Right atrium auricular region (tissue), 2 donors: ENCODE measurements at regions not wholly inside any gene's neighbourhood (a gene's known extent, or its start where the extent isn't known, plus 50 kb on each side); places are given as distances from the start of the nearest gene placed in this dataset.

Experiments used
- DNase-seq: peaks from one replicate; pipeline ENCODE4 v3.0.0-alpha.2; 2019; ENCODE audit warnings: low spot score
- H3K27ac ChIP-seq, 2 donors: fragments of 200-600 bp; sonication (generic); 1 replicate in 1 of 2; 2 replicates in 1 of 2; pipeline ENCODE4 v1.5.1; 2016 to 2019
- H3K27me3 ChIP-seq, 2 donors: fragments of 200-600 bp; sonication (generic); one replicate each; pipeline versions ENCODE4 v1.5.1 to v1.6.0; 2017 to 2019
- H3K36me3 ChIP-seq: fragments of 200-600 bp; sonication (generic); one replicate; pipeline ENCODE4 v1.5.1; 2016
- H3K4me1 ChIP-seq, 2 donors: fragments of 200-600 bp; sonication (generic); one replicate each; pipeline versions ENCODE4 v1.5.1 to v1.6.0; 2017 to 2019
- H3K4me3 ChIP-seq, 2 donors: fragments of 200-600 bp; sonication (generic); 1 replicate in 1 of 2; 2 replicates in 1 of 2; pipeline ENCODE4 v1.5.1; 2017 to 2019; ENCODE audit warnings: mild to moderate bottlenecking in 1 of 2, moderate library complexity in 1 of 2
- H3K9me3 ChIP-seq, 2 donors: fragments of 200-600 bp; sonication (generic); one replicate each; pipeline ENCODE4 v1.5.1; 2019
- TF ChIP-seq, protein P1 (sequence below), 2 donors: fragments of 200-600 bp; sonication (generic); IDR thresholded peaks; one replicate each; pipeline ENCODE4 v1.5.1; 2019; ENCODE audit warnings: antibody characterized with exemption in 2 of 2

DNA sequence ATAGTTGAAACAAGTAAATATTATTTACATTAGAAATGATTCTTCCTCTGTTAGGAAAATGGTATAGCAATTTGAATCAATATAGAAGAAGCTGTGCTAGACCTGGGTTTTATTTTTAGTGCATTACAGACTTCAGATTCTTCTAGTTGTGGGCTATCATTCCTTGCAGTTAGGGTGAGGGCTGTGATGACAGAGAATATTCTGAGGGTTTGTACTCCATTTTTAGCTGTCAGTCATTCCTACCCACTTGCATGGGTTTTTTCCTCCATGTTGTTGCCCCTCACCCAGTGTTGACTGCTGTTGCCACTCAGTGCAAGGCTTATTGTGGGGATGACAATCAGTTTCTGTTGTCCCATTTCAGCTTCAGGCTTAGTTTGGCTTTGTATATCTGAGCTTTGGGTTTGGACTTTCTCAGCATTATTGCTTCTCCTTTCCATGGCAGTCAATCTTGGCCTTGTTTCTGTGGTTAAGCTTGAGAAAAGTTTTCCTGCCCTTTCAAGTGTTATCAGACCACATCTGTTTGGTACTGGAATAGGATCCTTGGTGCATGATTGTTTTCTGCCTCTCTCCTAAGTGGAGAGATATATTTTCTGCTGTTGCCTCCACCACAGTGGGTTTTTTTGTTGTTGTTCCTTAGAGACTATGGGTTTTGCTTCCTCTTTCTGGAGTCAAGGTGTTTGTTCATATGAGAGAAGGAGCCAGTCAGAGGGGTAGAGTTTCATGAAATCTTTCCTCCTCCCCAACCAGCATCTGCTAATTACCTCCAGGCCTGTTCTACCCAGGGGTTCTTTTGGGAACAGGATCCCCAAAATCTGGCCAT, 312.7 kb upstream of the CWC22 start:
- no peak for DNase-seq
- H3K36me3 ChIP-seq: no peaks in the 10 kb centered on the region
- TF ChIP-seq, protein P1, sequence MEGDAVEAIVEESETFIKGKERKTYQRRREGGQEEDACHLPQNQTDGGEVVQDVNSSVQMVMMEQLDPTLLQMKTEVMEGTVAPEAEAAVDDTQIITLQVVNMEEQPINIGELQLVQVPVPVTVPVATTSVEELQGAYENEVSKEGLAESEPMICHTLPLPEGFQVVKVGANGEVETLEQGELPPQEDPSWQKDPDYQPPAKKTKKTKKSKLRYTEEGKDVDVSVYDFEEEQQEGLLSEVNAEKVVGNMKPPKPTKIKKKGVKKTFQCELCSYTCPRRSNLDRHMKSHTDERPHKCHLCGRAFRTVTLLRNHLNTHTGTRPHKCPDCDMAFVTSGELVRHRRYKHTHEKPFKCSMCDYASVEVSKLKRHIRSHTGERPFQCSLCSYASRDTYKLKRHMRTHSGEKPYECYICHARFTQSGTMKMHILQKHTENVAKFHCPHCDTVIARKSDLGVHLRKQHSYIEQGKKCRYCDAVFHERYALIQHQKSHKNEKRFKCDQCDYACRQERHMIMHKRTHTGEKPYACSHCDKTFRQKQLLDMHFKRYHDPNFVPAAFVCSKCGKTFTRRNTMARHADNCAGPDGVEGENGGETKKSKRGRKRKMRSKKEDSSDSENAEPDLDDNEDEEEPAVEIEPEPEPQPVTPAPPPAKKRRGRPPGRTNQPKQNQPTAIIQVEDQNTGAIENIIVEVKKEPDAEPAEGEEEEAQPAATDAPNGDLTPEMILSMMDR (IDR thresholded peaks at IDR 0.05): no peak
- no peaks in the 10 kb centered on the region for H3K27me3 ChIP-seq
- no peaks in the 10 kb centered on the region for H3K9me3 ChIP-seq
- no peak overlapping the region for H3K4me3 ChIP-seq
- H3K4me1 ChIP-seq: no peaks in the 10 kb centered on the region
- no peak overlapping the region for H3K27ac ChIP-seq

- no peak for DNase-seq
- Histone ChIP-seq H3K4me3 (no peak overlapping the region), H3K36me3 (no peaks in the 10 kb centered on the region), H3K9me3 (no peaks in the 10 kb centered on the region), H3K4me1 (no peaks in the 10 kb centered on the region), H3K27ac (no peak overlapping the region), H3K27me3 (no peaks in the 10 kb centered on the region)
- TF ChIP-seq, protein P1 (IDR thresholded peaks at IDR 0.05): no peak
Observed at GRCh38 chr2:180314086-180314485, 307.0 kb upstream of the CWC22 start.

DNA sequence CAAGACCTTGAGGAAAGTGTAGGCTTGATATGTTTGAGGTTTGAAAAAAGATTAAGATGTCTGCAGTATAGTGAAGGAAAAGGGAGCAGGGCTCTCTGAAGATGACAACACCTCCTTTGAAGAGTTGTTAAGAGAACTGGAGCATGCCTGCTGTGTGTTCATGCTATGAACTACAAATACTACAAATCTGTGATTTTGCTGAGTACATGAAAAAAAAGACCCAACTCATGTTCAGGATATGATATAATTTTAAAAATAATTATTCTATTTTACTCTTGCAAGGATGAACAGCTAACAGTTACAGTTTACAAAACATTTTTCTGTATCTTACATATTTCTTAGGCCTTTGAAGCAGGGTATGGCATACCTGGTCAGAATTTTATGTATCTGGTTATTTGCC, 305.4 kb upstream of the CWC22 start:
- no peak overlapping the region for H3K27ac ChIP-seq
- TF ChIP-seq, protein P1 (IDR thresholded peaks at IDR 0.05): no peak
- no peaks in the 10 kb centered on the region for H3K36me3 ChIP-seq
- no peaks in the 10 kb centered on the region for H3K27me3 ChIP-seq
- H3K4me1 ChIP-seq: no peaks in the 10 kb centered on the region
- DNase-seq: no peak
- H3K4me3 ChIP-seq: no peak overlapping the region
- H3K9me3 ChIP-seq: no peaks in the 10 kb centered on the region

- H3K4me1 ChIP-seq: no peaks in the 10 kb centered on the region
- H3K27ac ChIP-seq: no peak overlapping the region
- H3K27me3 ChIP-seq: no peaks in the 10 kb centered on the region
- TF ChIP-seq, protein P1 (IDR thresholded peaks at IDR 0.05): no peak
- H3K4me3 ChIP-seq: no peak overlapping the region
- H3K36me3 ChIP-seq: no peaks in the 10 kb centered on the region
- no peak for DNase-seq
- no peaks in the 10 kb centered on the region for H3K9me3 ChIP-seq
Observed at GRCh38 chr2:180307096-180307495, 300.0 kb upstream of the CWC22 start.

- DNase-seq: no peak
- no peaks in the 10 kb centered on the region for H3K4me1 ChIP-seq
- no peaks in the 10 kb centered on the region for H3K9me3 ChIP-seq
- H3K27ac ChIP-seq: no peak overlapping the region
- H3K27me3 ChIP-seq: no peaks in the 10 kb centered on the region
- TF ChIP-seq, protein P1 (IDR thresholded peaks at IDR 0.05): no peak
- H3K36me3 ChIP-seq: no peaks in the 10 kb centered on the region
- H3K4me3 ChIP-seq: no peak overlapping the region
Observed at GRCh38 chr2:180306346-180306745, 299.2 kb upstream of the CWC22 start.
